Body of pancreas (tissue), 4 donors: ENCODE measurements at regions not wholly inside any gene's neighbourhood (a gene's known extent, or its start where the extent isn't known, plus 50 kb on each side); places are given as distances from the start of the nearest gene placed in this dataset.

Experiments used
- ATAC-seq: fragments of 150-250 bp; one replicate; pipeline ENCODE4 v1.9.1; 2016
- DNase-seq, 4 donors: peaks; one replicate each; pipeline ENCODE4 v3.0.0-alpha.2; 2019
- H3K27ac ChIP-seq, 4 donors: fragments of 200-600 bp; sonication (generic); 1 replicate in 3 of 4; 2 replicates in 1 of 4; pipeline versions ENCODE4 v1.5.1 to v1.6.1; 2016 to 2019; ENCODE audit warnings: mild to moderate bottlenecking in 1 of 4, mixed read lengths in 1 of 4, moderate library complexity in 1 of 4
- H3K27me3 ChIP-seq, 2 donors: fragments of 200-600 bp; sonication (generic); one replicate each; pipeline ENCODE4 v1.6.0; 2016; ENCODE audit warnings: mild to moderate bottlenecking in 1 of 2
- H3K36me3 ChIP-seq, 2 donors: fragments of 200-600 bp; sonication (generic); replicated peaks in 1 of 2; 2 replicates each; pipeline ENCODE4 v1.5.1; 2016; ENCODE audit warnings: low read depth in 2 of 2; ENCODE audit not compliant: insufficient read depth in 1 of 2
- H3K4me1 ChIP-seq: fragments of 200-600 bp; sonication (generic); one replicate; pipeline ENCODE4 v1.6.0; 2016
- H3K4me3 ChIP-seq, 2 donors: fragments of 200-600 bp; sonication (generic); 1 replicate in 1 of 2; 2 replicates in 1 of 2; pipeline ENCODE4 v1.5.1; 2016 to 2019
- H3K9me3 ChIP-seq, 3 donors: fragments of 200-600 bp; sonication (generic); 1 replicate in 2 of 3; 2 replicates in 1 of 3; pipeline ENCODE4 v1.5.1; 2016
- CTCF ChIP-seq, 7 experiments: fragments of 450-650 bp in 4 of 7; fragments of 200-600 bp in 3 of 7; sonication (generic) in 3 of 7; IDR thresholded peaks; one replicate each; pipeline ENCODE4 v1.5.1; 2016 to 2019; ENCODE audit warnings: antibody characterized with exemption in 7 of 7
- POLR2A ChIP-seq, 3 donors: fragments of 450-650 bp; IDR thresholded peaks; one replicate each; pipeline ENCODE4 v1.6.1; 2016; ENCODE audit warnings: antibody characterized with exemption in 3 of 3, mild to moderate bottlenecking in 2 of 3
- WGBS, 2 donors: methylation state at CpG; one replicate each; pipeline ENCODE4 v1.1.5; 2017; 5-methylcytosine and 5-hydroxymethylcytosine counted together
- intact Hi-C: fragments of 100-400 bp; cut with DNase I; formaldehyde crosslinking; loops from one replicate; pipeline ENCODE4 v1.15.1; 2023

GRCh38 chr2:235180642-235181041 is 228.8 kb downstream of the SH3BP4 start:
- DNase-seq (no peak), ATAC-seq (no peak)
- Histone ChIP-seq H3K9me3 (no peaks in the 10 kb centered on the region), H3K36me3 (no peaks in the 10 kb centered on the region), H3K27ac (no peak overlapping the region), H3K4me3 (no peak overlapping the region), H3K27me3 (no peaks in the 10 kb centered on the region), H3K4me1 (no peaks in the 10 kb centered on the region)
- TF ChIP-seq POLR2A (IDR thresholded peaks at IDR 0.05) (no peak), CTCF (IDR thresholded peaks at IDR 0.05) (no peak)
- intact Hi-C loops = no loop called here
- WGBS, 2 donors = 69 to 76% methylated on average over 6 of the region's 6 CpGs

- intact Hi-C loops = no loop called here
- Histone ChIP-seq H3K4me1 (no peaks in the 10 kb centered on the region), H3K36me3 (no peaks in the 10 kb centered on the region), H3K27me3 (no peaks in the 10 kb centered on the region), H3K9me3 (no peaks in the 10 kb centered on the region), H3K4me3 (no peak overlapping the region), H3K27ac (no peak overlapping the region)
- DNase-seq (no peak), ATAC-seq (no peak)
- no peak for TF ChIP-seq POLR2A (IDR thresholded peaks at IDR 0.05)
- TF ChIP-seq CTCF (IDR thresholded peaks at IDR 0.05) = no peak
Observed at GRCh38 chr2:235183786-235184185, 232.0 kb downstream of the SH3BP4 start.

GRCh38 chr2:235187806-235188205 is 236.0 kb downstream of the SH3BP4 start:
- no peak overlapping the region for H3K27ac ChIP-seq
- no peak for TF ChIP-seq CTCF (IDR thresholded peaks at IDR 0.05)
- no peak for TF ChIP-seq POLR2A (IDR thresholded peaks at IDR 0.05)
- DNase-seq = no peak
- no peaks in the 10 kb centered on the region for H3K36me3 ChIP-seq
- no peaks in the 10 kb centered on the region for H3K4me1 ChIP-seq
- ATAC-seq = no peak
- H3K27me3 ChIP-seq = no peaks in the 10 kb centered on the region
- intact Hi-C loops = no loop called here
- H3K4me3 ChIP-seq = no peak overlapping the region
- H3K9me3 ChIP-seq = no peaks in the 10 kb centered on the region
- 78 to 83% methylated on average over 8 of the region's 8 CpGs for WGBS, 2 donors

- intact Hi-C loops = no loop called here
- no peaks in the 10 kb centered on the region for H3K9me3 ChIP-seq
- 68 to 73% methylated on average over 15 of the region's 15 CpGs for WGBS, 2 donors
- H3K36me3 ChIP-seq = no peaks in the 10 kb centered on the region
- ATAC-seq (no peak), DNase-seq (no peak)
- no peaks in the 10 kb centered on the region for H3K27me3 ChIP-seq
- H3K4me1 ChIP-seq = no peaks in the 10 kb centered on the region
- TF ChIP-seq POLR2A (IDR thresholded peaks at IDR 0.05) (no peak), CTCF (IDR thresholded peaks at IDR 0.05) (no peak)
- no peak overlapping the region for H3K4me3 ChIP-seq
- H3K27ac ChIP-seq = no peak overlapping the region
Observed at GRCh38 chr2:235191486-235191885, 239.7 kb downstream of the SH3BP4 start.

- Histone ChIP-seq H3K4me3 (no peak overlapping the region), H3K36me3 (no peaks in the 10 kb centered on the region), H3K27me3 (no peaks in the 10 kb centered on the region), H3K4me1 (no peaks in the 10 kb centered on the region), H3K9me3 (no peaks in the 10 kb centered on the region), H3K27ac (no peak overlapping the region)
- DNase-seq (no peak), ATAC-seq (no peak)
- no peak for TF ChIP-seq POLR2A (IDR thresholded peaks at IDR 0.05)
- 80 to 89% methylated on average over 12 to 15 of the region's 15 CpGs for WGBS, 2 donors
- intact Hi-C loops = no loop called here
Observed at GRCh38 chr2:235191978-235192377, 240.2 kb downstream of the SH3BP4 start.
